ENCODE measurements at regions not wholly inside any gene's neighbourhood (a gene's known extent, or its start where the extent isn't known, plus 50 kb on each side); places are given as distances from the start of the nearest gene placed in this dataset.

- Histone ChIP-seq H3K9ac (ENCODE audit: low read length) (no peak overlapping the region), H3K36me3 (ENCODE audit: control insufficient read depth in 1 of 2, insufficient read depth in 2 of 2, low read length in 2 of 2) (no peaks in the 10 kb centered on the region), H3K79me2 (ENCODE audit: insufficient read depth, low read length) (no peaks in the 10 kb centered on the region), H4K20me1 (ENCODE audit: insufficient read depth) (no peaks in the 10 kb centered on the region), H3K9me3 (ENCODE audit: control insufficient read depth in 1 of 2, insufficient read depth in 1 of 2, low read depth in 1 of 2, low read length in 2 of 2) (peaks cover 4 to 31% of the 10 kb centered on the region in 2 experiments; a peak in 3 of 4 replicates), H3K9me2 (ENCODE audit: insufficient read depth) (no peaks in the 10 kb centered on the region), H3K4me3 (replicated peaks in 1 of 2; ENCODE audit: low read depth in 1 of 2, low read length in 2 of 2) (no peak overlapping the region), H2AFZ (ENCODE audit: low read depth, low read length, poor library complexity, severe bottlenecking) (no peak overlapping the region), H3K4me1 (ENCODE audit: control insufficient read depth in 1 of 2, insufficient read depth in 2 of 2, low read length in 2 of 2) (no peaks in the 10 kb centered on the region), H3K27ac (ENCODE audit: low read depth, low read length) (no peak overlapping the region), H3K4me2 (ENCODE audit: low read length) (no peak overlapping the region), H3K27me3 (ENCODE audit: insufficient read depth, low read length) (no peaks in the 10 kb centered on the region)
- ChIA-PET CTCF (no interaction called here), RAD21 (ENCODE audit: low non-redundant PET in 1 of 2, low total read pairs in 2 of 2, uncharacterized antibody in 2 of 2, unreplicated experiment in 2 of 2) (no interaction called here), POLR2A (no interaction called here)
- ATAC-seq, result no peak
- intact Hi-C loops (cut with micrococcal nuclease), result no loop called here
- BruUV-seq (replicated peaks), result no TSS peak
- no peak for DNase-seq (ENCODE audit: low read depth, low spot score)
- TF ChIP-seq FOSL1 (IDR thresholded peaks at IDR 0.05; ENCODE audit: low read depth) (no peak), ZBTB33 (IDR thresholded peaks at IDR 0.05; ENCODE audit: extremely low read depth, insufficient replicate concordance, low read length) (no peak), ZFX (IDR thresholded peaks at IDR 0.05) (no peak), YY1 (IDR thresholded peaks at IDR 0.05; ENCODE audit: extremely low read depth, insufficient replicate concordance, low read depth, low read length) (no peak), RAD21 (IDR thresholded peaks at IDR 0.05; ENCODE audit: low read depth) (no peak), TCF7L2 (IDR thresholded peaks at IDR 0.05; ENCODE audit: borderline replicate concordance, extremely low read depth, insufficient read depth, insufficient read length) (no peak), ELF1 (IDR thresholded peaks at IDR 0.05; ENCODE audit: borderline replicate concordance, low read depth) (no peak), JUND (IDR thresholded peaks at IDR 0.05) (no peak), CEBPB (IDR thresholded peaks at IDR 0.05; ENCODE audit: low read depth) (no peak), SRF (IDR thresholded peaks at IDR 0.05; ENCODE audit: low read depth) (no peak)
These were observed 1884.8 kb downstream of the TP53TG3F start for GRCh38 chr16:35344012-35344762.

Measured in HCT116 (cell line).